GM23248 (cell line): ENCODE measurements at regions not wholly inside any gene's neighbourhood (a gene's known extent, or its start where the extent isn't known, plus 50 kb on each side); places are given as distances from the start of the nearest gene placed in this dataset.
A peak's percentile ranks its signal among the peaks of the same experiment; 100 is the strongest.

Experiments
- DNase-seq: peaks from one replicate; pipeline ENCODE4 v3.0.0-alpha.2; 2015
- H2AFZ ChIP-seq: fragments of 200-600 bp; sonication (generic); 2 replicates; pipeline ENCODE4 v1.6.1; 2016; ENCODE audit warnings: antibody characterized with exemption
- H3F3A ChIP-seq: fragments of 200-600 bp; sonication (generic); 2 replicates; pipeline ENCODE4 v1.6.1; 2016; ENCODE audit warnings: mild to moderate bottlenecking, antibody characterized with exemption, mixed run types; ENCODE audit not compliant: insufficient read depth
- H3K27ac ChIP-seq: fragments of 200-600 bp; sonication (generic); 2 replicates; pipeline ENCODE4 v1.5.1; 2016; ENCODE audit warnings: mild to moderate bottlenecking
- H3K27me3 ChIP-seq: fragments of 200-600 bp; sonication (generic); replicated peaks from 2 replicates; pipeline ENCODE4 v1.6.1; 2016; ENCODE audit warnings: mild to moderate bottlenecking; ENCODE audit not compliant: insufficient read depth
- H3K36me3 ChIP-seq: fragments of 200-600 bp; sonication (generic); 2 replicates; pipeline ENCODE4 v1.6.1; 2016; ENCODE audit warnings: low read depth, mild to moderate bottlenecking
- H3K4me1 ChIP-seq: fragments of 200-600 bp; sonication (generic); 2 replicates; pipeline ENCODE4 v1.6.1; 2016; ENCODE audit warnings: mild to moderate bottlenecking; ENCODE audit not compliant: insufficient read depth
- H3K4me2 ChIP-seq: fragments of 200-600 bp; sonication (generic); one replicate; pipeline ENCODE4 v1.6.1; 2016; ENCODE audit warnings: mild to moderate bottlenecking; ENCODE audit not compliant: unreplicated experiment
- H3K4me3 ChIP-seq: fragments of 200-600 bp; sonication (generic); 2 replicates; pipeline ENCODE4 v1.5.1; 2016; ENCODE audit warnings: mild to moderate bottlenecking
- H3K79me2 ChIP-seq: fragments of 200-600 bp; sonication (generic); 2 replicates; pipeline ENCODE4 v1.6.1; 2016; ENCODE audit warnings: mild to moderate bottlenecking; ENCODE audit not compliant: insufficient read depth
- H3K9ac ChIP-seq: fragments of 200-600 bp; sonication (generic); 2 replicates; pipeline ENCODE4 v1.6.1; 2016; ENCODE audit warnings: mild to moderate bottlenecking
- H3K9me2 ChIP-seq: fragments of 200-600 bp; sonication (generic); 2 replicates; pipeline ENCODE4 v1.6.1; 2016; ENCODE audit warnings: mixed run types, mild to moderate bottlenecking, moderate library complexity; ENCODE audit not compliant: insufficient read depth
- H3K9me3 ChIP-seq: fragments of 200-600 bp; sonication (generic); one replicate; pipeline ENCODE4 v1.6.1; 2017; ENCODE audit warnings: low read depth
- H4K20me1 ChIP-seq: fragments of 200-600 bp; sonication (generic); 2 replicates; pipeline ENCODE4 v1.6.0; 2016; ENCODE audit not compliant: insufficient read depth
- EZH2 ChIP-seq: fragments of 200-600 bp; sonication (generic); IDR thresholded peaks from 2 replicates; pipeline ENCODE4 v1.6.1; 2018; ENCODE audit warnings: antibody characterized with exemption, mild to moderate bottlenecking; ENCODE audit not compliant: insufficient read depth, poor library complexity, severe bottlenecking
- EZH2phosphoT487 ChIP-seq: fragments of 200-600 bp; sonication (generic); IDR thresholded peaks from 2 replicates; pipeline ENCODE4 v1.6.1; 2018; ENCODE audit warnings: antibody characterized with exemption, moderate library complexity, mild to moderate bottlenecking, low read depth; ENCODE audit not compliant: insufficient read depth
- WGBS, 2 experiments: methylation state at CpG; one replicate each; pipeline ENCODE4 v1.1.6; 2015 to 2017; ENCODE audit warnings: low lambda C conversion rate in 2 of 2, low coverage in 1 of 2; ENCODE audit errors: missing lambda C conversion rate in 2 of 2; 5-methylcytosine and 5-hydroxymethylcytosine counted together
- in situ Hi-C: fragments of 300-500 bp; cut with MboI; formaldehyde crosslinking; loops from 2 replicates; pipeline ENCODE4 v1.15.0; 2020

GRCh38 chr5:173396311-173396993, 68.2 kb upstream of the STC2 start:
- no peaks in the 10 kb centered on the region for H3K79me2 ChIP-seq
- TF ChIP-seq EZH2phosphoT487 (no peak), EZH2 (no peak)
- no peaks in the 10 kb centered on the region for H3K9me3 ChIP-seq
- H4K20me1 ChIP-seq: no peaks in the 10 kb centered on the region
- H3K4me2 ChIP-seq: no peak overlapping the region
- H3K9me2 ChIP-seq: no peaks in the 10 kb centered on the region
- in situ Hi-C loops: no loop called here
- no peaks in the 10 kb centered on the region for H3K27me3 ChIP-seq
- no peak overlapping the region for H3K4me3 ChIP-seq
- peak; percentile 23 for DNase-seq
- no peak overlapping the region for H3K27ac ChIP-seq
- 69 to 73% methylated on average over 14 of the region's 14 CpGs for WGBS, 2 experiments
- H3K36me3 ChIP-seq: no peaks in the 10 kb centered on the region
- peaks cover 14% of the 10 kb centered on the region; the same call in 1 of the 2 replicates for H3K4me1 ChIP-seq
- H2AFZ ChIP-seq: no peak overlapping the region
- H3K9ac ChIP-seq: no peak overlapping the region
- H3F3A ChIP-seq: no peaks in the 10 kb centered on the region

GRCh38 chr5:173395933-173396308, 67.7 kb upstream of the STC2 start:
- Histone ChIP-seq H3K9me3 (no peaks in the 10 kb centered on the region), H3F3A (no peaks in the 10 kb centered on the region), H3K36me3 (no peaks in the 10 kb centered on the region), H3K4me3 (no peak overlapping the region), H3K4me2 (no peak overlapping the region), H3K9ac (no peak overlapping the region), H3K9me2 (no peaks in the 10 kb centered on the region), H3K27me3 (no peaks in the 10 kb centered on the region), H3K4me1 (peaks cover 14% of the 10 kb centered on the region; the same call in 1 of the 2 replicates), H3K27ac (0 out of 2 replicates have a peak overlapping the region, but pooled peaks have one; percentile 11), H2AFZ (peak overlapping the region; percentile 45), H3K79me2 (no peaks in the 10 kb centered on the region), H4K20me1 (no peaks in the 10 kb centered on the region)
- TF ChIP-seq EZH2 (no peak), EZH2phosphoT487 (no peak)
- 27 to 43% methylated on average over 7 of the region's 7 CpGs for WGBS, 2 experiments
- no peak for DNase-seq
- in situ Hi-C loops: no loop called here

GRCh38 chr5:173395257-173395932, 67.2 kb upstream of the STC2 start:
- Histone ChIP-seq H3F3A (no peaks in the 10 kb centered on the region), H3K4me1 (peaks cover 14% of the 10 kb centered on the region; the same call in 1 of the 2 replicates), H4K20me1 (no peaks in the 10 kb centered on the region), H3K79me2 (no peaks in the 10 kb centered on the region), H3K9me3 (no peaks in the 10 kb centered on the region), H3K36me3 (no peaks in the 10 kb centered on the region), H3K4me3 (no peak overlapping the region), H3K9me2 (no peaks in the 10 kb centered on the region), H3K4me2 (no peak overlapping the region), H3K27me3 (no peaks in the 10 kb centered on the region), H2AFZ (peak overlapping the region; percentile 45), H3K27ac (peak overlapping the region; percentile 11; the same call in 1 of the 2 replicates), H3K9ac (no peak overlapping the region)
- 33 to 42% methylated on average over 6 of the region's 6 CpGs for WGBS, 2 experiments
- TF ChIP-seq EZH2: no peak
- TF ChIP-seq EZH2phosphoT487: no peak
- peak; percentile 85 for DNase-seq
- in situ Hi-C loops: no loop called here

DNA sequence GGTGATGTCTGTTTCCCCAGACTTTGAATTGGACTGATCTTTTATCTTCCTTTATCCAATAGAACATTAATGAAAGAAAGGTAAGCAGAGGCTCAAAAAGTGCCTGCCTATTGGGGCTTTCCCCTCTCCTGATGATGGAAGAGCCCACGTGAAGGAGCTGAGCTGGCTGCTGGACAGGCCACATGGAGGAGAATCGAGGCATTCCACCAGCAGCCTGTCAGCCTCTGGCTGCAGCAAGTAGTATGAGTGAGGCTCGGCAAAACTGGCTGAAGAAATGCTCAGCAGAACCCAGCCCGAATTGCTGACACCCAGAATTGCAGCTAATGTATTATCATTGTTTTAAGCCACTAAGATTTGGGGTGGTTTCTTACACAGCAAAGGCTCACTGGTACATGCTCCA, 66.5 kb upstream of the STC2 start:
- no peak overlapping the region for H3K9ac ChIP-seq
- H3K79me2 ChIP-seq: no peaks in the 10 kb centered on the region
- no peaks in the 10 kb centered on the region for H4K20me1 ChIP-seq
- WGBS, 2 experiments: 19 to 25% methylated on average over 4 of the region's 4 CpGs
- no peaks in the 10 kb centered on the region for H3F3A ChIP-seq
- H3K4me3 ChIP-seq: no peak overlapping the region
- in situ Hi-C loops: no loop called here
- H3K4me1 ChIP-seq: peaks cover 14% of the 10 kb centered on the region; the same call in 1 of the 2 replicates
- H3K27ac ChIP-seq: no peak overlapping the region
- no peaks in the 10 kb centered on the region for H3K27me3 ChIP-seq
- TF ChIP-seq EZH2: no peak
- H3K4me2 ChIP-seq: no peak overlapping the region
- no peaks in the 10 kb centered on the region for H3K9me2 ChIP-seq
- H3K36me3 ChIP-seq: no peaks in the 10 kb centered on the region
- peak; percentile 63 for DNase-seq
- no peak overlapping the region for H2AFZ ChIP-seq
- no peaks in the 10 kb centered on the region for H3K9me3 ChIP-seq
